Esophagus muscularis mucosa (tissue), 3 donors: ENCODE measurements at regions not wholly inside any gene's neighbourhood (a gene's known extent, or its start where the extent isn't known, plus 50 kb on each side); places are given as distances from the start of the nearest gene placed in this dataset.

Experiments
- small RNA-seq, 3 donors: library from RNA; depleted of rRNA; stranded (forward); fragments of <200 nt; gene quantifications; one replicate each; pipeline ENCODE3, GENCODE V24; 2016

Small RNA genes lying in the stretch of these regions (small RNA-seq; reads per million reads assigned to genes)
- 0 reads per million in 3 donors for gene AL589743.6
